B cell (primary cell): ENCODE measurements at regions not wholly inside any gene's neighbourhood (a gene's known extent, or its start where the extent isn't known, plus 50 kb on each side); places are given as distances from the start of the nearest gene placed in this dataset.

Experiments used
- ATAC-seq: fragments of 200-7000 bp; cut with Tn5 transposase; one replicate; pipeline ENCODE4 v1.10.0; 2021; ENCODE audit warnings: low read depth, mild to moderate bottlenecking, moderate number of reproducible peaks, moderate library complexity
- CTCF ChIA-PET: fragments of 350-600 bp; sonication (Branson Sonifier 250); formaldehyde crosslinking; loops from one replicate; lab custom pipeline; 2021; ENCODE audit warnings: antibody characterized with exemption, inconsistent platforms; lab: Charles Lee
- POLR2A ChIA-PET: fragments of 350-600 bp; sonication (Branson Sonifier 250); formaldehyde crosslinking; loops from one replicate; lab custom pipeline; 2021; ENCODE audit warnings: antibody characterized with exemption; lab: Charles Lee
- DNase-seq: peaks from one replicate; pipeline ENCODE4 v3.0.0; 2013
- H2AFZ ChIP-seq: 2 replicates; pipeline ENCODE4 v1.6.1; 2012; ENCODE audit warnings: mild to moderate bottlenecking, low read depth, low read length; ENCODE audit not compliant: insufficient read depth, poor library complexity, severe bottlenecking
- H3K27ac ChIP-seq, 2 donors: 1 replicate in 1 of 2; 2 replicates in 1 of 2; pipeline ENCODE4 v1.5.1; 2012 to 2013; ENCODE audit warnings: low read length in 2 of 2, mild to moderate bottlenecking in 2 of 2, moderate library complexity in 1 of 2
- H3K27me3 ChIP-seq, 4 experiments: fragments of 200-600 bp in 1 of 4; sonication (generic) in 1 of 4; replicated peaks in 1 of 4; 1 replicate in 2 of 4; 2 replicates in 2 of 4; pipeline versions ENCODE4 v1.6.1 to v1.7.0; 2013 to 2016; ENCODE audit warnings: low read length in 3 of 4, mild to moderate bottlenecking in 2 of 4, mixed read lengths in 1 of 4, moderate library complexity in 1 of 4; ENCODE audit not compliant: insufficient read depth in 4 of 4, control insufficient read depth in 3 of 4; ENCODE audit errors: control extremely low read depth in 1 of 4
- H3K36me3 ChIP-seq, 2 experiments: replicated peaks in 1 of 2; 1 replicate in 1 of 2; 2 replicates in 1 of 2; pipeline versions ENCODE4 v1.6.1 to v1.7.1; 2013; ENCODE audit warnings: low read length in 1 of 2; ENCODE audit not compliant: insufficient read depth in 2 of 2, control insufficient read depth in 1 of 2; ENCODE audit errors: control extremely low read depth in 1 of 2, extremely low read depth in 1 of 2
- H3K4me1 ChIP-seq, 2 donors: fragments of 200-600 bp in 1 of 2; sonication (generic) in 1 of 2; 1 replicate in 1 of 2; 2 replicates in 1 of 2; pipeline versions ENCODE4 v1.5.1 to v1.6.1; 2013 to 2017; ENCODE audit warnings: low read length in 2 of 2; ENCODE audit not compliant: control insufficient read depth in 2 of 2, insufficient read depth in 2 of 2
- H3K4me2 ChIP-seq: replicated peaks from 2 replicates; pipeline ENCODE3; 2012; ENCODE audit warnings: mild to moderate bottlenecking, low read depth, low read length; ENCODE audit not compliant: poor library complexity, severe bottlenecking
- H3K4me3 ChIP-seq, 5 experiments: fragments of 200-600 bp in 1 of 5; sonication (generic) in 1 of 5; 1 replicate in 3 of 5; 2 replicates in 2 of 5; pipeline versions ENCODE4 v1.5.1 to v1.7.0; 2011 to 2016; ENCODE audit warnings: low read length in 4 of 5, mild to moderate bottlenecking in 4 of 5, low read depth in 2 of 5, control low read depth in 1 of 5, moderate library complexity in 1 of 5; ENCODE audit not compliant: insufficient read depth in 1 of 5; ENCODE audit errors: control extremely low read depth in 1 of 5, extremely low read depth in 1 of 5
- H3K79me2 ChIP-seq: fragments of 200-600 bp; sonication (generic); one replicate; pipeline ENCODE4 v1.6.0; 2016; ENCODE audit warnings: low read length; ENCODE audit not compliant: control insufficient read depth, insufficient read depth
- H3K9ac ChIP-seq: fragments of 200-600 bp; sonication (generic); 2 replicates; pipeline ENCODE4 v1.6.1; 2017; ENCODE audit warnings: mild to moderate bottlenecking, low read length, moderate library complexity
- H3K9me3 ChIP-seq, 3 donors: one replicate each; pipeline versions ENCODE4 v1.6.1 to v1.7.1; 2013; ENCODE audit warnings: low read length in 2 of 3; ENCODE audit not compliant: control insufficient read depth in 2 of 3, insufficient read depth in 1 of 3; ENCODE audit errors: control extremely low read depth in 1 of 3
- H4K20me1 ChIP-seq: 2 replicates; pipeline ENCODE4 v1.6.0; 2012; ENCODE audit warnings: mild to moderate bottlenecking, low read length; ENCODE audit not compliant: insufficient read depth, control insufficient read depth, poor library complexity, severe bottlenecking
- H3K27ac Mint-ChIP-seq: one replicate; pipeline ENCODE4 v1.8.0; 2021; ENCODE audit warnings: mixed read lengths
- H3K27me3 Mint-ChIP-seq: one replicate; pipeline ENCODE4 v1.8.0; 2021; ENCODE audit warnings: mixed read lengths
- H3K4me1 Mint-ChIP-seq: one replicate; pipeline ENCODE4 v1.8.0; 2021; ENCODE audit warnings: mixed read lengths
- H3K4me3 Mint-ChIP-seq: one replicate; pipeline ENCODE4 v1.8.0; 2021; ENCODE audit warnings: mixed read lengths
- H3K9me3 Mint-ChIP-seq: one replicate; pipeline ENCODE4 v1.8.0; 2022; ENCODE audit warnings: mixed read lengths; ENCODE audit not compliant: insufficient read depth
- CTCF ChIP-seq: fragments of 200-600 bp; IDR thresholded peaks from one replicate; pipeline ENCODE4 v1.8.0; 2022; ENCODE audit warnings: antibody characterized with exemption, mild to moderate bottlenecking
- EZH2 ChIP-seq: IDR thresholded peaks from 2 replicates; pipeline ENCODE4 v1.6.1; 2012; ENCODE audit warnings: borderline replicate concordance, low read depth, mild to moderate bottlenecking, moderate library complexity, low read length; ENCODE audit not compliant: insufficient read depth, poor library complexity, severe bottlenecking
- WGBS: methylation state at CpG from one replicate; pipeline ENCODE4 v1.1.5; 2013; ENCODE audit warnings: missing lambda C conversion rate; ENCODE audit not compliant: insufficient coverage; 5-methylcytosine and 5-hydroxymethylcytosine counted together
- intact Hi-C: fragments of 100-400 bp; cut with micrococcal nuclease; formaldehyde crosslinking; loops from one replicate; pipeline ENCODE4 v1.10.0; 2022

GRCh38 chr15:97023488-97023844, 693.0 kb downstream of the NR2F2 start:
- peaks cover 6% of the 10 kb centered on the region for H3K9me3 Mint-ChIP-seq
- intact Hi-C loops = no loop called here
- ChIA-PET POLR2A (no interaction called here), CTCF (no interaction called here)
- no peak overlapping the region for H3K27ac Mint-ChIP-seq
- H3K4me1 Mint-ChIP-seq = no peaks in the 10 kb centered on the region
- H3K4me1 ChIP-seq = no peaks in the 10 kb centered on the region
- no peaks in the 10 kb centered on the region for H4K20me1 ChIP-seq
- H3K4me3 Mint-ChIP-seq = no peak overlapping the region
- H3K27me3 ChIP-seq = no peaks in the 10 kb centered on the region
- no peak overlapping the region for H3K4me2 ChIP-seq
- no peak for DNase-seq
- H3K4me3 ChIP-seq = no peak overlapping the region
- peaks cover 0 to 1% (median 0%) of the 10 kb centered on the region in 3 donors for H3K9me3 ChIP-seq
- H2AFZ ChIP-seq = no peak overlapping the region
- TF ChIP-seq CTCF = no peak
- no peak overlapping the region for H3K27ac ChIP-seq
- no peaks in the 10 kb centered on the region for H3K36me3 ChIP-seq
- H3K9ac ChIP-seq = no peak overlapping the region
- H3K27me3 Mint-ChIP-seq = no peaks in the 10 kb centered on the region
- no peak for ATAC-seq
- H3K79me2 ChIP-seq = no peaks in the 10 kb centered on the region
- WGBS = no CpG with 5 or more reads among the region's 1 CpG

- Mint-ChIP-seq H3K27me3 (no peaks in the 10 kb centered on the region), H3K4me1 (no peaks in the 10 kb centered on the region), H3K4me3 (no peak overlapping the region), H3K9me3 (peaks cover 6% of the 10 kb centered on the region), H3K27ac (no peak overlapping the region)
- peaks cover 0 to 4% (median 3%) of the 10 kb centered on the region in 3 donors for H3K9me3 ChIP-seq
- no peaks in the 10 kb centered on the region for H3K36me3 ChIP-seq
- POLR2A ChIA-PET = no interaction called here
- ATAC-seq (no peak), DNase-seq (no peak)
- H3K4me1 ChIP-seq = no peaks in the 10 kb centered on the region
- no peaks in the 10 kb centered on the region for H3K79me2 ChIP-seq
- WGBS = no CpG with 5 or more reads among the region's 2 CpGs
- H4K20me1 ChIP-seq = no peaks in the 10 kb centered on the region
- CTCF ChIA-PET = no interaction called here
- TF ChIP-seq CTCF = no peak
- TF ChIP-seq EZH2 = no peak
- H3K9ac ChIP-seq = no peak overlapping the region
- H3K27me3 ChIP-seq = no peaks in the 10 kb centered on the region
- no peak overlapping the region for H2AFZ ChIP-seq
- no peak overlapping the region for H3K4me2 ChIP-seq
- H3K4me3 ChIP-seq = no peak overlapping the region
- H3K27ac ChIP-seq = no peak overlapping the region
- intact Hi-C loops = no loop called here
Measured at GRCh38 chr15:97026781-97027180, 696.3 kb downstream of the NR2F2 start.
